Parathyroid adenoma (tissue), 2 donors: ENCODE measurements at regions not wholly inside any gene's neighbourhood (a gene's known extent, or its start where the extent isn't known, plus 50 kb on each side); places are given as distances from the start of the nearest gene placed in this dataset.
"Not testable (repeated sequence)": the region's sequence is repeated elsewhere in the genome, so short reads cannot be mapped to it uniquely, and the experiment has no call there.

Experiments used
- H2AFZ ChIP-seq: fragments of 300-600 bp; sonication (generic); one replicate; pipeline ENCODE4 v1.7.0; 2017; ENCODE audit warnings: antibody characterized with exemption, mild to moderate bottlenecking
- H3K27ac ChIP-seq: fragments of 300-600 bp; sonication (generic); one replicate; pipeline ENCODE4 v1.7.0; 2017
- H3K27me3 ChIP-seq: fragments of 300-600 bp; sonication (generic); one replicate; pipeline ENCODE4 v1.7.0; 2017; ENCODE audit warnings: low read length; ENCODE audit not compliant: control insufficient read depth, insufficient read depth
- H3K36me3 ChIP-seq: fragments of 300-600 bp; sonication (generic); one replicate; pipeline ENCODE4 v1.7.0; 2017; ENCODE audit warnings: low read length; ENCODE audit not compliant: control insufficient read depth, insufficient read depth
- H3K4me1 ChIP-seq: fragments of 300-600 bp; sonication (generic); one replicate; pipeline ENCODE4 v1.7.0; 2017; ENCODE audit warnings: control low read depth
- H3K4me2 ChIP-seq: fragments of 300-600 bp; sonication (generic); one replicate; pipeline ENCODE4 v1.7.0; 2017; ENCODE audit warnings: low read length
- H3K4me3 ChIP-seq: fragments of 300-600 bp; sonication (generic); one replicate; pipeline ENCODE4 v1.7.0; 2017; ENCODE audit warnings: low read depth, low read length
- H3K79me2 ChIP-seq: fragments of 300-600 bp; sonication (generic); one replicate; pipeline ENCODE4 v1.7.0; 2017; ENCODE audit warnings: control low read depth
- H3K9ac ChIP-seq: fragments of 300-600 bp; sonication (generic); one replicate; pipeline ENCODE4 v1.7.0; 2017; ENCODE audit warnings: mild to moderate bottlenecking
- H3K9me3 ChIP-seq: fragments of 300-600 bp; sonication (generic); one replicate; pipeline ENCODE4 v1.7.0; 2017; ENCODE audit warnings: low read length; ENCODE audit not compliant: control insufficient read depth
- CTCF ChIP-seq: fragments of 300-600 bp; sonication (generic); IDR thresholded peaks from one replicate; pipeline ENCODE4 v1.7.0; 2017; ENCODE audit warnings: antibody characterized with exemption, mild to moderate bottlenecking
- donor health status: primary hyperparathyroidism.

- no peak for TF ChIP-seq CTCF
- H3K9ac ChIP-seq = no peak overlapping the region
- H3K27ac ChIP-seq = no peak overlapping the region
- H3K27me3 ChIP-seq = no peaks in the 10 kb centered on the region
- no peaks in the 10 kb centered on the region for H3K36me3 ChIP-seq
- H3K4me1 ChIP-seq = no peaks in the 10 kb centered on the region
- H2AFZ ChIP-seq = no peak overlapping the region
- H3K79me2 ChIP-seq = no peaks in the 10 kb centered on the region
- H3K4me2 ChIP-seq = no peak overlapping the region
- H3K9me3 ChIP-seq = no peaks in the 10 kb centered on the region
- no peak overlapping the region for H3K4me3 ChIP-seq
Measured at GRCh38 chr12:41652981-41653380, 464.9 kb downstream of the PDZRN4 start.

GRCh38 chr12:41645624-41646023, 457.5 kb downstream of the PDZRN4 start:
- TF ChIP-seq CTCF = no peak
- H3K27me3 ChIP-seq = no peaks in the 10 kb centered on the region
- no peak overlapping the region for H3K9ac ChIP-seq
- H3K27ac ChIP-seq = no peak overlapping the region
- H3K4me1 ChIP-seq = no peaks in the 10 kb centered on the region
- H3K9me3 ChIP-seq = no peaks in the 10 kb centered on the region
- H3K36me3 ChIP-seq = no peaks in the 10 kb centered on the region
- H3K79me2 ChIP-seq = no peaks in the 10 kb centered on the region
- H3K4me3 ChIP-seq = no peak overlapping the region
- H2AFZ ChIP-seq = no peak overlapping the region
- H3K4me2 ChIP-seq = no peak overlapping the region

- H3K27me3 ChIP-seq, H3K4me1 ChIP-seq: not testable (repeated sequence)
Measured at GRCh38 chr12:41642808-41643207, 454.7 kb downstream of the PDZRN4 start.

GRCh38 chr12:41636653-41637052, 448.5 kb downstream of the PDZRN4 start:
- H2AFZ ChIP-seq = no peak overlapping the region
- no peaks in the 10 kb centered on the region for H3K79me2 ChIP-seq
- H3K4me2 ChIP-seq = no peak overlapping the region
- H3K4me1 ChIP-seq = no peaks in the 10 kb centered on the region
- no peak overlapping the region for H3K27ac ChIP-seq
- H3K36me3 ChIP-seq = no peaks in the 10 kb centered on the region
- no peak overlapping the region for H3K9ac ChIP-seq
- H3K27me3 ChIP-seq = no peaks in the 10 kb centered on the region
- no peaks in the 10 kb centered on the region for H3K9me3 ChIP-seq
- H3K4me3 ChIP-seq = no peak overlapping the region
- no peak for TF ChIP-seq CTCF

More at GRCh38 chr12:41642808-41643207, 454.7 kb downstream of the PDZRN4 start:
- not testable (repeated sequence) for H3K4me3 ChIP-seq, H2AFZ ChIP-seq, H3K9ac ChIP-seq, H3K79me2 ChIP-seq, H3K27ac ChIP-seq, H3K36me3 ChIP-seq, H3K9me3 ChIP-seq, H3K4me2 ChIP-seq

GRCh38 chr12:41635626-41636364, 447.7 kb downstream of the PDZRN4 start:
- no peak overlapping the region for H3K9ac ChIP-seq
- H3K4me1 ChIP-seq = no peaks in the 10 kb centered on the region
- no peak for TF ChIP-seq CTCF
- no peaks in the 10 kb centered on the region for H3K36me3 ChIP-seq
- H2AFZ ChIP-seq = no peak overlapping the region
- no peaks in the 10 kb centered on the region for H3K79me2 ChIP-seq
- no peaks in the 10 kb centered on the region for H3K9me3 ChIP-seq
- H3K4me3 ChIP-seq = no peak overlapping the region
- no peaks in the 10 kb centered on the region for H3K27me3 ChIP-seq
- no peak overlapping the region for H3K4me2 ChIP-seq
- H3K27ac ChIP-seq = no peak overlapping the region
